Parathyroid adenoma (tissue), 2 donors: ENCODE measurements at regions not wholly inside any gene's neighbourhood (a gene's known extent, or its start where the extent isn't known, plus 50 kb on each side); places are given as distances from the start of the nearest gene placed in this dataset.

Experiments used
- H2AFZ ChIP-seq: fragments of 300-600 bp; sonication (generic); one replicate; pipeline ENCODE4 v1.7.0; 2017; ENCODE audit warnings: antibody characterized with exemption, mild to moderate bottlenecking
- H3K27ac ChIP-seq: fragments of 300-600 bp; sonication (generic); one replicate; pipeline ENCODE4 v1.7.0; 2017
- H3K27me3 ChIP-seq: fragments of 300-600 bp; sonication (generic); one replicate; pipeline ENCODE4 v1.7.0; 2017; ENCODE audit warnings: low read length; ENCODE audit not compliant: control insufficient read depth, insufficient read depth
- H3K36me3 ChIP-seq: fragments of 300-600 bp; sonication (generic); one replicate; pipeline ENCODE4 v1.7.0; 2017; ENCODE audit warnings: low read length; ENCODE audit not compliant: control insufficient read depth, insufficient read depth
- H3K4me1 ChIP-seq: fragments of 300-600 bp; sonication (generic); one replicate; pipeline ENCODE4 v1.7.0; 2017; ENCODE audit warnings: control low read depth
- H3K4me2 ChIP-seq: fragments of 300-600 bp; sonication (generic); one replicate; pipeline ENCODE4 v1.7.0; 2017; ENCODE audit warnings: low read length
- H3K4me3 ChIP-seq: fragments of 300-600 bp; sonication (generic); one replicate; pipeline ENCODE4 v1.7.0; 2017; ENCODE audit warnings: low read depth, low read length
- H3K79me2 ChIP-seq: fragments of 300-600 bp; sonication (generic); one replicate; pipeline ENCODE4 v1.7.0; 2017; ENCODE audit warnings: control low read depth
- H3K9ac ChIP-seq: fragments of 300-600 bp; sonication (generic); one replicate; pipeline ENCODE4 v1.7.0; 2017; ENCODE audit warnings: mild to moderate bottlenecking
- H3K9me3 ChIP-seq: fragments of 300-600 bp; sonication (generic); one replicate; pipeline ENCODE4 v1.7.0; 2017; ENCODE audit warnings: low read length; ENCODE audit not compliant: control insufficient read depth
- TF ChIP-seq, protein P1 (sequence below): fragments of 300-600 bp; sonication (generic); IDR thresholded peaks from one replicate; pipeline ENCODE4 v1.7.0; 2017; ENCODE audit warnings: antibody characterized with exemption, mild to moderate bottlenecking
- donor health status: primary hyperparathyroidism.

- Histone ChIP-seq H3K4me2 (no peak overlapping the region), H3K4me1 (no peaks in the 10 kb centered on the region), H3K9me3 (no peaks in the 10 kb centered on the region), H3K9ac (no peak overlapping the region), H3K27me3 (no peaks in the 10 kb centered on the region), H3K27ac (no peak overlapping the region), H3K79me2 (no peaks in the 10 kb centered on the region), H3K4me3 (no peak overlapping the region), H3K36me3 (no peaks in the 10 kb centered on the region), H2AFZ (no peak overlapping the region)
- TF ChIP-seq, protein P1, sequence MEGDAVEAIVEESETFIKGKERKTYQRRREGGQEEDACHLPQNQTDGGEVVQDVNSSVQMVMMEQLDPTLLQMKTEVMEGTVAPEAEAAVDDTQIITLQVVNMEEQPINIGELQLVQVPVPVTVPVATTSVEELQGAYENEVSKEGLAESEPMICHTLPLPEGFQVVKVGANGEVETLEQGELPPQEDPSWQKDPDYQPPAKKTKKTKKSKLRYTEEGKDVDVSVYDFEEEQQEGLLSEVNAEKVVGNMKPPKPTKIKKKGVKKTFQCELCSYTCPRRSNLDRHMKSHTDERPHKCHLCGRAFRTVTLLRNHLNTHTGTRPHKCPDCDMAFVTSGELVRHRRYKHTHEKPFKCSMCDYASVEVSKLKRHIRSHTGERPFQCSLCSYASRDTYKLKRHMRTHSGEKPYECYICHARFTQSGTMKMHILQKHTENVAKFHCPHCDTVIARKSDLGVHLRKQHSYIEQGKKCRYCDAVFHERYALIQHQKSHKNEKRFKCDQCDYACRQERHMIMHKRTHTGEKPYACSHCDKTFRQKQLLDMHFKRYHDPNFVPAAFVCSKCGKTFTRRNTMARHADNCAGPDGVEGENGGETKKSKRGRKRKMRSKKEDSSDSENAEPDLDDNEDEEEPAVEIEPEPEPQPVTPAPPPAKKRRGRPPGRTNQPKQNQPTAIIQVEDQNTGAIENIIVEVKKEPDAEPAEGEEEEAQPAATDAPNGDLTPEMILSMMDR: no peak
Observed at GRCh38 chr5:126332326-126332725, 90.9 kb upstream of the GRAMD2B start.

GRCh38 chr5:126334760-126335159 lies 88.4 kb upstream of the GRAMD2B start:
- Histone ChIP-seq H3K9me3 (no peaks in the 10 kb centered on the region), H3K27ac (no peak overlapping the region), H3K9ac (no peak overlapping the region), H3K4me3 (no peak overlapping the region), H3K4me2 (no peak overlapping the region), H3K4me1 (no peaks in the 10 kb centered on the region), H2AFZ (no peak overlapping the region), H3K36me3 (no peaks in the 10 kb centered on the region), H3K27me3 (no peaks in the 10 kb centered on the region), H3K79me2 (no peaks in the 10 kb centered on the region)
- TF ChIP-seq, protein P1: no peak

DNA sequence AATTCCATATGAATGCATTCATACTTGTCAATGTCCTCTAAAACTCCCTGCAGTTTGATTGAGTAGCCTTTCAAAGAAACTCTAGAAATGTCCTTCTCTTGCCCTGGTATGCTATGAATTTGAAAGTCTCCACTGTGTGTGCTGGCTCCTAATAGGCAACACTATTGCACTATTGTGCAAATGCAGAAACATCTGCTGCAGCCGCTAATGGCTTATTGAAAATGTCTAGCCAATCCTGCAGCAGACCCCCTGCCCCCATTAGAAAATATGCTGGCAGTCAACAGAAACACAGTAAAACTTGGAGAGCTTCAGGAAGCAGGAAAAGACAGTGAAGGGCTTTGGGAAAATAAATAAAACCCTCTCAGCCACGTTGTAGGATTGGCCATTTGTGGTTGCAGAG lies 87.3 kb upstream of the GRAMD2B start:
- H3K9ac ChIP-seq: no peak overlapping the region
- TF ChIP-seq, protein P1: no peak
- no peaks in the 10 kb centered on the region for H3K36me3 ChIP-seq
- H3K79me2 ChIP-seq: no peaks in the 10 kb centered on the region
- H3K4me1 ChIP-seq: no peaks in the 10 kb centered on the region
- no peak overlapping the region for H2AFZ ChIP-seq
- H3K4me2 ChIP-seq: no peak overlapping the region
- no peaks in the 10 kb centered on the region for H3K27me3 ChIP-seq
- H3K4me3 ChIP-seq: no peak overlapping the region
- no peak overlapping the region for H3K27ac ChIP-seq
- no peaks in the 10 kb centered on the region for H3K9me3 ChIP-seq

GRCh38 chr5:126338635-126339034 lies 84.6 kb upstream of the GRAMD2B start:
- Histone ChIP-seq H3K9ac (no peak overlapping the region), H3K36me3 (no peaks in the 10 kb centered on the region), H3K27me3 (no peaks in the 10 kb centered on the region), H3K4me3 (no peak overlapping the region), H3K9me3 (no peaks in the 10 kb centered on the region), H3K4me2 (no peak overlapping the region), H3K27ac (no peak overlapping the region), H2AFZ (no peak overlapping the region), H3K4me1 (no peaks in the 10 kb centered on the region), H3K79me2 (no peaks in the 10 kb centered on the region)
- TF ChIP-seq, protein P1: no peak

DNA sequence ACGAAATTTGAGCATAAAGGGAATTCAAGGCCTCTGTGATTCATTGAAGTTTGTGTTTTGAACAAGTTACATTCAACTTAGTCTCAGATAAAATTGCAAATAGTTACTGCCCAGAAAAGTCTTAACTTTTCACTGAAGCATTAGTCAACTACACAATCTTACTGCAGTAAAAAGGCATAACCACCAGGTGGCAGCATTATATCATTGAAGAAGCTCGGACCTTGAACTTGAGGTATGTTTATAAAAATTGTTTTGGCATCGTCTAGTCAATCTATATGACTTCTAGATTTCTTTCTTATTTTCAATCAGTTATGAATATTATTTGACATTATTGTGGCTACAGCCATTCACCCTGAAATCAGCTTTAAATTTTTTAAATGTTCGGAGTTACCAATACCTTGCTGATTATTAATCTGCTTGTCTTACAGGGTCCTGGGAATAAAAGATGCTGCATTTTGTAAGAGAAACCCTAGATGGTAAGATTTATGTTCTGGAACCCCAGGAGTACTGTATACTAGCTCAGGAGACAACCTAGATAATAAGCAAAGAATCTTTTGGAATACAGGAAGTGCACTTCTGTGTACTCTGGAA lies 83.9 kb upstream of the GRAMD2B start:
- Histone ChIP-seq H3K79me2 (no peaks in the 10 kb centered on the region), H3K36me3 (no peaks in the 10 kb centered on the region), H3K4me1 (no peaks in the 10 kb centered on the region), H3K9me3 (no peaks in the 10 kb centered on the region), H3K27me3 (no peaks in the 10 kb centered on the region), H2AFZ (no peak overlapping the region), H3K9ac (no peak overlapping the region), H3K4me3 (no peak overlapping the region), H3K4me2 (no peak overlapping the region), H3K27ac (no peak overlapping the region)
- TF ChIP-seq, protein P1: peak; percentile 82
